HL-60 (cell line): ENCODE measurements at regions not wholly inside any gene's neighbourhood (a gene's known extent, or its start where the extent isn't known, plus 50 kb on each side); places are given as distances from the start of the nearest gene placed in this dataset.

Experiments
- DNase-seq, 2 experiments: peaks; one replicate each; pipeline ENCODE4 v3.0.0-alpha.2; 2010 to 2020; ENCODE audit warnings: low read depth in 1 of 2, low spot score in 1 of 2
- H3K27ac ChIP-seq: fragments of 250-450 bp; sonication (Bioruptor Pico); replicated peaks from 2 replicates; pipeline ENCODE4 v1.5.1; 2020; ENCODE audit warnings: mild to moderate bottlenecking, moderate library complexity
- H3K27me3 ChIP-seq: fragments of 250-450 bp; sonication (Bioruptor Pico); 2 replicates; pipeline ENCODE4 v1.5.1; 2021; ENCODE audit warnings: mild to moderate bottlenecking, moderate library complexity; ENCODE audit not compliant: insufficient read depth, poor library complexity, severe bottlenecking
- H3K4me3 ChIP-seq: replicated peaks from 2 replicates; pipeline ENCODE4 v1.5.1; 2011; ENCODE audit warnings: mild to moderate bottlenecking, control low read depth, low read length; ENCODE audit not compliant: insufficient read depth
- GABPA ChIP-seq: IDR thresholded peaks from 2 replicates; pipeline ENCODE4 v1.6.1; 2012; ENCODE audit warnings: low read depth
- POLR2AphosphoS5 ChIP-seq: IDR thresholded peaks from 2 replicates; pipeline ENCODE4 v1.6.1; 2012; ENCODE audit warnings: low read depth
- SPI1 ChIP-seq: IDR thresholded peaks from 2 replicates; pipeline ENCODE4 v1.6.1; 2012; ENCODE audit warnings: low read depth, mild to moderate bottlenecking, borderline replicate concordance
- TF ChIP-seq, protein P1 (sequence below): IDR thresholded peaks from one replicate; pipeline ENCODE4 v1.5.1; 2011; ENCODE audit warnings: low read length, control low read depth, inconsistent platforms; ENCODE audit not compliant: insufficient read depth
- TF ChIP-seq, protein P2 (sequence below): IDR thresholded peaks from 2 replicates; pipeline ENCODE4 v1.6.1; 2012; ENCODE audit warnings: low read depth; ENCODE audit not compliant: insufficient replicate concordance

DNA sequence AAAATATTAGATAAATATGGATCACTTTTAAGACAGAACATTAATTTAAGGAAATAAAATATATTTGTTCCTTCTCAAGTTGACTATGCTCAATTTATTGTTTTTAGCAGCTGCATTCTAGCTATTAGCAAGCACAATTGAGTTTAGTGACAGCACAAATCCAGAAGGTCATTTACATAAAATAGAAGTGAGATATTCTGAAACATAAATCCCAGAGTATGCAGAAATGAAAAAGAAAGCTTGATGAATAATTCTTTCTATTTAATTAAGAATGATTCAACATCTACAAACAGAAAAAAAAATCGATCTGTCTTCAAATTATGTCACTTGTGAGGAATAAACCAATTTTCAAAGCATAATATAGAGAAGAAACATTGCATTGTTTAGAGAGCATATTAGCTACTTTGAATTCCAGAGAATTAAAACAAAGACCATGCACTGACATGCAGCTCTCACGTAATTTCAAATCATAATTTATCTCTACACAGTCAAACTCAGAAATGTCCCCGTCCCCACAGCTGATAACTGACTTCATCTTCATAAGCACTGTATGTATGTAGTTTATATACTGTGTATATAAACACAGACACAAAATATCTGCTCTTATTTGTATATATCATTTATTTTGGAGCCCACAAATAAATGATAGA, 458.4 kb downstream of the TMX3 start:
- H3K27me3 ChIP-seq = no peaks in the 10 kb centered on the region
- DNase-seq = no peak
- H3K27ac ChIP-seq = no peak overlapping the region
- TF ChIP-seq, protein P1, sequence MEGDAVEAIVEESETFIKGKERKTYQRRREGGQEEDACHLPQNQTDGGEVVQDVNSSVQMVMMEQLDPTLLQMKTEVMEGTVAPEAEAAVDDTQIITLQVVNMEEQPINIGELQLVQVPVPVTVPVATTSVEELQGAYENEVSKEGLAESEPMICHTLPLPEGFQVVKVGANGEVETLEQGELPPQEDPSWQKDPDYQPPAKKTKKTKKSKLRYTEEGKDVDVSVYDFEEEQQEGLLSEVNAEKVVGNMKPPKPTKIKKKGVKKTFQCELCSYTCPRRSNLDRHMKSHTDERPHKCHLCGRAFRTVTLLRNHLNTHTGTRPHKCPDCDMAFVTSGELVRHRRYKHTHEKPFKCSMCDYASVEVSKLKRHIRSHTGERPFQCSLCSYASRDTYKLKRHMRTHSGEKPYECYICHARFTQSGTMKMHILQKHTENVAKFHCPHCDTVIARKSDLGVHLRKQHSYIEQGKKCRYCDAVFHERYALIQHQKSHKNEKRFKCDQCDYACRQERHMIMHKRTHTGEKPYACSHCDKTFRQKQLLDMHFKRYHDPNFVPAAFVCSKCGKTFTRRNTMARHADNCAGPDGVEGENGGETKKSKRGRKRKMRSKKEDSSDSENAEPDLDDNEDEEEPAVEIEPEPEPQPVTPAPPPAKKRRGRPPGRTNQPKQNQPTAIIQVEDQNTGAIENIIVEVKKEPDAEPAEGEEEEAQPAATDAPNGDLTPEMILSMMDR = no peak
- TF ChIP-seq POLR2AphosphoS5 (no peak), SPI1 (no peak), GABPA (no peak)
- TF ChIP-seq, protein P2, sequence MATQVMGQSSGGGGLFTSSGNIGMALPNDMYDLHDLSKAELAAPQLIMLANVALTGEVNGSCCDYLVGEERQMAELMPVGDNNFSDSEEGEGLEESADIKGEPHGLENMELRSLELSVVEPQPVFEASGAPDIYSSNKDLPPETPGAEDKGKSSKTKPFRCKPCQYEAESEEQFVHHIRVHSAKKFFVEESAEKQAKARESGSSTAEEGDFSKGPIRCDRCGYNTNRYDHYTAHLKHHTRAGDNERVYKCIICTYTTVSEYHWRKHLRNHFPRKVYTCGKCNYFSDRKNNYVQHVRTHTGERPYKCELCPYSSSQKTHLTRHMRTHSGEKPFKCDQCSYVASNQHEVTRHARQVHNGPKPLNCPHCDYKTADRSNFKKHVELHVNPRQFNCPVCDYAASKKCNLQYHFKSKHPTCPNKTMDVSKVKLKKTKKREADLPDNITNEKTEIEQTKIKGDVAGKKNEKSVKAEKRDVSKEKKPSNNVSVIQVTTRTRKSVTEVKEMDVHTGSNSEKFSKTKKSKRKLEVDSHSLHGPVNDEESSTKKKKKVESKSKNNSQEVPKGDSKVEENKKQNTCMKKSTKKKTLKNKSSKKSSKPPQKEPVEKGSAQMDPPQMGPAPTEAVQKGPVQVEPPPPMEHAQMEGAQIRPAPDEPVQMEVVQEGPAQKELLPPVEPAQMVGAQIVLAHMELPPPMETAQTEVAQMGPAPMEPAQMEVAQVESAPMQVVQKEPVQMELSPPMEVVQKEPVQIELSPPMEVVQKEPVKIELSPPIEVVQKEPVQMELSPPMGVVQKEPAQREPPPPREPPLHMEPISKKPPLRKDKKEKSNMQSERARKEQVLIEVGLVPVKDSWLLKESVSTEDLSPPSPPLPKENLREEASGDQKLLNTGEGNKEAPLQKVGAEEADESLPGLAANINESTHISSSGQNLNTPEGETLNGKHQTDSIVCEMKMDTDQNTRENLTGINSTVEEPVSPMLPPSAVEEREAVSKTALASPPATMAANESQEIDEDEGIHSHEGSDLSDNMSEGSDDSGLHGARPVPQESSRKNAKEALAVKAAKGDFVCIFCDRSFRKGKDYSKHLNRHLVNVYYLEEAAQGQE = no peak
- H3K4me3 ChIP-seq = no peak overlapping the region

DNA sequence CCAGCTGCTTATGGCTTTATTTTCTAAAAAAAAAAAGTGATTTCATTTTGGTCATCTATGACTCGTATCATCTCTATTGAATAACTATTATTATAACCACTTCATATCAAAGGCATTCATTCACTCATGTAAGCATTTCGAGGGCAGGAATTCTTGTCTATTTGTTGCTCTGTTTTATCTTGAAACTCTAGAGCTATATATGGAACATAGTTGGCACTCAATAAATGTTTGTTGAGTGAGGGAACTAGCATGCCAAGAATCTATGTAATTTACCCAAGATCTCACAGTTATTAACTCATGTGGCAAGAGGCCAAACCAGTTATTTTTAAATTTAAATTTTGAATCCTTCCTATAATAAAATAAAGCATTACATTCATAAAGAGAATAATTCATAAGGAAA, 470.1 kb downstream of the TMX3 start:
- Histone ChIP-seq H3K4me3 (no peak overlapping the region), H3K27ac (no peak overlapping the region), H3K27me3 (no peaks in the 10 kb centered on the region)
- DNase-seq = no peak
- TF ChIP-seq GABPA = no peak
- TF ChIP-seq, protein P2 = no peak
- TF ChIP-seq, protein P1 = no peak
- TF ChIP-seq SPI1 = no peak
- no peak for TF ChIP-seq POLR2AphosphoS5

DNA sequence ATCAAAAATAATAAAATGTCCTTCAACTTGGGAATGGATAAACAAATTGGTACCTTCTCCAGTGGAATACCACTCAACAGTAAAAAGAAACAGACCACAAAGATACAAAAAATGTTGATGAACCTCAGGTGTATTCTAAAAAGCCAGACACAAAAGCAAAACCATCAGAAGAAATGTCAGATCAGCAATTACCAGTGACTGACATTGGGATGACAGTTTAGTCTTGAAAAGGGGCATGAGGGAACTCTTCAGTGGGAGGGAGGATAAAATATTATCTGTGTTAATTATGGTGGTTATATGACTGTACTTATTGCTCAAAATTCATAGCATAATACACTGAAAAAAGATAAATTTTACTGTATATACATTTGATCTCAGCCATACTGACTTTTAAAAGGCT, 473.0 kb downstream of the TMX3 start:
- TF ChIP-seq, protein P1 = no peak
- no peak for TF ChIP-seq POLR2AphosphoS5
- no peak for TF ChIP-seq GABPA
- H3K27ac ChIP-seq = no peak overlapping the region
- no peak overlapping the region for H3K4me3 ChIP-seq
- no peak for DNase-seq
- no peaks in the 10 kb centered on the region for H3K27me3 ChIP-seq

DNA sequence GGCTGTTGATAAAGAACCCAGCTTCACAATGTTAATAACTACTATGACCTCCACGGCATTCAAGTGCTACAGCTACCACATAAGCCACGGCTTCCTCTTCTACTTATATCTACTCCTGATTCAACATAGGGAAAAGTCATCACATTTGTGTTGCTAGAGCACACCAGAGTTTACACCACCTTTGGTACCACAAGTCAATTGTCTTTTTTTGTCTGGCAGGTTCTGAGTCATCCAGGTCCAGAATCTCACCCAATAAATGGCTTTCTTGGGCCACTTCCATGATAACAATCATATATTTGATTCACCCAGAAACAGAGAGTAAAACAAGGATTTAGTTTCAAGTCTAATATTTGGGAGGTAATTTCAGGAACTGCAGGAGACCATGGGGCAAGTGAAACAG, 480.2 kb downstream of the TMX3 start:
- Histone ChIP-seq H3K4me3 (no peak overlapping the region), H3K27me3 (no peaks in the 10 kb centered on the region), H3K27ac (no peak overlapping the region)
- DNase-seq = no peak
- TF ChIP-seq SPI1 = no peak
- TF ChIP-seq GABPA = no peak
- TF ChIP-seq, protein P2 = no peak
- TF ChIP-seq, protein P1 = no peak
- no peak for TF ChIP-seq POLR2AphosphoS5
